ENCODE measurements at regions not wholly inside any gene's neighbourhood (a gene's known extent, or its start where the extent isn't known, plus 50 kb on each side); places are given as distances from the start of the nearest gene placed in this dataset.
"Not testable (repeated sequence)": the region's sequence is repeated elsewhere in the genome, so short reads cannot be mapped to it uniquely, and the experiment has no call there.

GRCh38 chrX:40895246-40895645, 159.9 kb upstream of the MED14 start:
- DNase-seq, result no peak

GRCh38 chrX:40897718-40898270, 162.5 kb upstream of the MED14 start:
- no peak for DNase-seq

GRCh38 chrX:40904739-40905138, 169.4 kb upstream of the MED14 start:
- DNase-seq, result not testable (repeated sequence)

- no peak for DNase-seq
Observed at GRCh38 chrX:40908026-40908425, 172.7 kb upstream of the MED14 start.

GRCh38 chrX:40908857-40909475, 173.6 kb upstream of the MED14 start:
- DNase-seq, result no peak

- DNase-seq, result peak; percentile 50
Observed at GRCh38 chrX:40912166-40912565, 173.1 kb upstream of the USP9X start.

- peak; percentile 37 for DNase-seq
Observed at GRCh38 chrX:40912576-40912975, 172.7 kb upstream of the USP9X start.

- no peak for DNase-seq
Observed at GRCh38 chrX:40920351-40920750, 164.9 kb upstream of the USP9X start.

GRCh38 chrX:40922307-40922706, 162.9 kb upstream of the USP9X start:
- DNase-seq, result no peak

GRCh38 chrX:40926739-40927427, 158.4 kb upstream of the USP9X start:
- DNase-seq, result not testable (repeated sequence)

GRCh38 chrX:40928076-40928475, 157.2 kb upstream of the USP9X start:
- no peak for DNase-seq

GRCh38 chrX:40931921-40932320, 153.3 kb upstream of the USP9X start:
- no peak for DNase-seq

GRCh38 chrX:40933132-40933705, 152.0 kb upstream of the USP9X start:
- no peak for DNase-seq

GRCh38 chrX:40933706-40934425, 151.4 kb upstream of the USP9X start:
- DNase-seq, result no peak

- no peak for DNase-seq
Observed at GRCh38 chrX:40936827-40937226, 148.4 kb upstream of the USP9X start.

- DNase-seq, result no peak
Observed at GRCh38 chrX:40938423-40938822, 146.8 kb upstream of the USP9X start.

GRCh38 chrX:40943093-40943641, 142.1 kb upstream of the USP9X start:
- DNase-seq, result no peak

- no peak for DNase-seq
Observed at GRCh38 chrX:40945361-40945713, 139.9 kb upstream of the USP9X start.

- DNase-seq, result no peak
Observed at GRCh38 chrX:40947276-40947675, 138.0 kb upstream of the USP9X start.

- no peak for DNase-seq
Observed at GRCh38 chrX:40949071-40949470, 136.2 kb upstream of the USP9X start.

- DNase-seq, result no peak
Observed at GRCh38 chrX:40950546-40950945, 134.7 kb upstream of the USP9X start.

GRCh38 chrX:40951407-40951806, 133.8 kb upstream of the USP9X start:
- DNase-seq, result not testable (repeated sequence)

GRCh38 chrX:40952855-40953254, 132.4 kb upstream of the USP9X start:
- DNase-seq, result no peak

All from NCI-H345 (cell line).